SK-N-SH treated with all-trans-retinoic acid at 6 μM for 48 hours (cell line): ENCODE measurements at regions not wholly inside any gene's neighbourhood (a gene's known extent, or its start where the extent isn't known, plus 50 kb on each side); places are given as distances from the start of the nearest gene placed in this dataset.
"Not testable (repeated sequence)": the region's sequence is repeated elsewhere in the genome, so short reads cannot be mapped to it uniquely, and the experiment has no call there.

ENCODE experiments used
- ATAC-seq: fragments of 200-7000 bp; cut with Tn5 transposase; 3 replicates; pipeline ENCODE4 v1.9.1; 2020; ENCODE audit warnings: mild to moderate bottlenecking, moderate library complexity
- ARNTL ChIP-seq: fragments of 450-650 bp; formaldehyde crosslinking; IDR thresholded peaks from 2 replicates; pipeline ENCODE4 v1.5.0; 2020; ENCODE audit warnings: low read depth, mild to moderate bottlenecking, moderate library complexity, borderline replicate concordance
- BACH2 ChIP-seq: fragments of 250-450 bp; sonication (Bioruptor Pico); IDR thresholded peaks from 2 replicates; pipeline ENCODE4 v1.9.0; 2021; ENCODE audit warnings: mild to moderate bottlenecking, borderline replicate concordance
- CREB5 ChIP-seq: fragments of 250-450 bp; sonication (Bioruptor Pico); IDR thresholded peaks from 2 replicates; pipeline ENCODE4 v1.5.1; 2020; ENCODE audit warnings: low read depth, mild to moderate bottlenecking, moderate library complexity
- CSRNP3 ChIP-seq: fragments of 250-450 bp; sonication (Bioruptor Pico); IDR thresholded peaks from 2 replicates; pipeline ENCODE4 v1.5.1; 2021; ENCODE audit warnings: mild to moderate bottlenecking, moderate library complexity
- ISL1 ChIP-seq: fragments of 250-450 bp; sonication (Bioruptor Pico); IDR thresholded peaks from 2 replicates; pipeline ENCODE4 v2.1.2; 2022; ENCODE audit warnings: mild to moderate bottlenecking, moderate library complexity
- OSR1 ChIP-seq: fragments of 250-450 bp; sonication (Bioruptor Pico); IDR thresholded peaks from 2 replicates; pipeline ENCODE4 v1.8.0; 2022; ENCODE audit warnings: moderate library complexity, mild to moderate bottlenecking, inconsistent platforms
- PATZ1 ChIP-seq: fragments of 250-450 bp; sonication (Bioruptor Pico); IDR thresholded peaks from 2 replicates; pipeline ENCODE4 v1.8.0; 2020; ENCODE audit warnings: mild to moderate bottlenecking, moderate library complexity, borderline replicate concordance
- POU6F1 ChIP-seq: fragments of 250-450 bp; sonication (Bioruptor Pico); IDR thresholded peaks from 2 replicates; pipeline ENCODE4 v1.8.0; 2021; ENCODE audit warnings: low read depth, mild to moderate bottlenecking, moderate library complexity, borderline replicate concordance
- PPARA ChIP-seq: fragments of 250-450 bp; sonication (Bioruptor Pico); IDR thresholded peaks from 2 replicates; pipeline ENCODE4 v1.5.0; 2020; ENCODE audit warnings: mild to moderate bottlenecking, borderline replicate concordance
- RARB ChIP-seq: fragments of 250-450 bp; sonication (Bioruptor Pico); IDR thresholded peaks from 2 replicates; pipeline ENCODE4 v1.8.0; 2021; ENCODE audit warnings: mild to moderate bottlenecking, moderate library complexity
- SNAI2 ChIP-seq: fragments of 250-450 bp; sonication (Bioruptor Pico); IDR thresholded peaks from 2 replicates; pipeline ENCODE4 v1.5.0; 2020; ENCODE audit warnings: mild to moderate bottlenecking, moderate library complexity
- TOX ChIP-seq: fragments of 250-450 bp; sonication (Bioruptor Pico); IDR thresholded peaks from 2 replicates; pipeline ENCODE4 v1.8.0; 2021; ENCODE audit warnings: mild to moderate bottlenecking, moderate library complexity, borderline replicate concordance
- TSHZ2 ChIP-seq: fragments of 250-450 bp; sonication (Bioruptor Pico); IDR thresholded peaks from 2 replicates; pipeline ENCODE4 v1.5.0; 2020; ENCODE audit warnings: mild to moderate bottlenecking, moderate library complexity
- ZC3H10 ChIP-seq: fragments of 250-450 bp; sonication (Bioruptor Pico); IDR thresholded peaks from 2 replicates; pipeline ENCODE4 v1.5.1; 2021; ENCODE audit warnings: mild to moderate bottlenecking, moderate library complexity
- ZFP3 ChIP-seq: fragments of 250-450 bp; sonication (Bioruptor Pico); IDR thresholded peaks from 2 replicates; pipeline ENCODE4 v1.5.0; 2020; ENCODE audit warnings: mild to moderate bottlenecking, moderate library complexity
- ZFP30 ChIP-seq: fragments of 450-650 bp; formaldehyde crosslinking; IDR thresholded peaks from 2 replicates; pipeline ENCODE4 v1.5.0; 2022; ENCODE audit warnings: mild to moderate bottlenecking, moderate library complexity
- ZNF565 ChIP-seq: fragments of 450-650 bp; formaldehyde crosslinking; conservative IDR thresholded peaks from 2 replicates; pipeline ENCODE4 v1.5.0; 2020; ENCODE audit warnings: low read depth, mild to moderate bottlenecking, moderate library complexity
- ZNF70 ChIP-seq: fragments of 450-650 bp; formaldehyde crosslinking; IDR thresholded peaks from 2 replicates; pipeline ENCODE4 v1.5.0; 2020; ENCODE audit warnings: mild to moderate bottlenecking, moderate library complexity

GRCh38 chr4:52431410-52431809 is 227.7 kb downstream of the USP46 start:
- TF ChIP-seq CSRNP3 (CRISPR knock-in tag) (no peak), ZFP3 (CRISPR knock-in tag) (no peak), TOX (CRISPR knock-in tag) (no peak), TSHZ2 (no peak), PATZ1 (CRISPR knock-in tag) (no peak), RARB (CRISPR knock-in tag) (no peak), POU6F1 (CRISPR knock-in tag) (no peak), ZC3H10 (CRISPR knock-in tag) (no peak)
- ATAC-seq: no peak

- TF ChIP-seq SNAI2 (no peak), CREB5 (CRISPR knock-in tag) (no peak), POU6F1 (CRISPR knock-in tag) (no peak), OSR1 (no peak), ARNTL (CRISPR knock-in tag) (no peak), CSRNP3 (CRISPR knock-in tag) (no peak), ZFP3 (CRISPR knock-in tag) (no peak), ZC3H10 (CRISPR knock-in tag) (no peak), ZNF70 (no peak), ISL1 (CRISPR knock-in tag) (no peak), ZFP30 (CRISPR knock-in tag) (no peak), BACH2 (CRISPR knock-in tag) (no peak), RARB (CRISPR knock-in tag) (no peak), PPARA (CRISPR knock-in tag) (no peak), ZNF565 (CRISPR knock-in tag) (no peak)
- TF ChIP-seq, all 23 proteins: peak for 0
- ATAC-seq: no peak
These were observed 227.2 kb downstream of the USP46 start for GRCh38 chr4:52431869-52432268.

GRCh38 chr4:52442524-52442923 is 216.6 kb downstream of the USP46 start:
- ATAC-seq: not testable (repeated sequence)
